ENCODE measurements at regions not wholly inside any gene's neighbourhood (a gene's known extent, or its start where the extent isn't known, plus 50 kb on each side); places are given as distances from the start of the nearest gene placed in this dataset.

- TF ChIP-seq ZBTB33 (IDR thresholded peaks at IDR 0.05; ENCODE audit: extremely low read depth, insufficient replicate concordance, low read length) (no peak), JUND (IDR thresholded peaks at IDR 0.05) (no peak)
Measured at GRCh38 chr18:2201036-2201600, 370.2 kb downstream of the METTL4 start (continued).

GRCh38 chr18:2204736-2205135 is 366.6 kb downstream of the METTL4 start:
- POLR2A ChIA-PET, result no interaction called here
- H3K4me2 ChIP-seq (ENCODE audit: low read length), result no peak overlapping the region
- RAD21 ChIA-PET (ENCODE audit: low non-redundant PET in 1 of 2, low total read pairs in 2 of 2, uncharacterized antibody in 2 of 2, unreplicated experiment in 2 of 2), result no interaction called here
- ATAC-seq (no peak), DNase-seq (ENCODE audit: low read depth, low spot score) (no peak)
- no peaks in the 10 kb centered on the region for H3K4me1 ChIP-seq (ENCODE audit: control insufficient read depth in 1 of 2, insufficient read depth in 2 of 2, low read length in 2 of 2)
- no peak overlapping the region for H3K4me3 ChIP-seq (replicated peaks in 1 of 2; ENCODE audit: low read depth in 1 of 2, low read length in 2 of 2)
- H3K9ac ChIP-seq (ENCODE audit: low read length), result no peak overlapping the region
- H3K36me3 ChIP-seq (ENCODE audit: control insufficient read depth in 1 of 2, insufficient read depth in 2 of 2, low read length in 2 of 2), result no peaks in the 10 kb centered on the region
- no peaks in the 10 kb centered on the region for H3K9me3 ChIP-seq (ENCODE audit: control insufficient read depth in 1 of 2, insufficient read depth in 1 of 2, low read depth in 1 of 2, low read length in 2 of 2)
- TF ChIP-seq MAX (IDR thresholded peaks at IDR 0.05), result no peak
- TF ChIP-seq EZH2 (IDR thresholded peaks at IDR 0.05), result no peak
- no peak for TF ChIP-seq JUND (IDR thresholded peaks at IDR 0.05)
- no peak for TF ChIP-seq TCF7L2 (IDR thresholded peaks at IDR 0.05; ENCODE audit: borderline replicate concordance, extremely low read depth, insufficient read depth, insufficient read length)
- no peak for TF ChIP-seq SRF (IDR thresholded peaks at IDR 0.05; ENCODE audit: low read depth)
- TF ChIP-seq EZH2phosphoT487 (IDR thresholded peaks at IDR 0.05; ENCODE audit: borderline replicate concordance), result no peak
- no peak for TF ChIP-seq ZBTB33 (IDR thresholded peaks at IDR 0.05; ENCODE audit: extremely low read depth, insufficient replicate concordance, low read length)
- no peak for TF ChIP-seq EGR1 (IDR thresholded peaks at IDR 0.05; ENCODE audit: low read depth)
- no peak for TF ChIP-seq RAD21 (IDR thresholded peaks at IDR 0.05; ENCODE audit: low read depth)
- TF ChIP-seq CBX3 (IDR thresholded peaks at IDR 0.05; ENCODE audit: low read depth), result no peak
- no peak for TF ChIP-seq YY1 (IDR thresholded peaks at IDR 0.05; ENCODE audit: extremely low read depth, insufficient replicate concordance, low read depth, low read length)
- TF ChIP-seq FOSL1 (IDR thresholded peaks at IDR 0.05; ENCODE audit: low read depth), result no peak
- no peak for TF ChIP-seq SP1 (IDR thresholded peaks at IDR 0.05; ENCODE audit: low read depth)
- no peak for TF ChIP-seq POLR2A (IDR thresholded peaks at IDR 0.05; ENCODE audit: borderline replicate concordance, extremely low read depth, insufficient read depth, insufficient read length)
- no peaks in the 10 kb centered on the region for H4K20me1 ChIP-seq (ENCODE audit: insufficient read depth)
- H3K27ac ChIP-seq (ENCODE audit: low read depth, low read length), result no peak overlapping the region
- no peak overlapping the region for H2AFZ ChIP-seq (ENCODE audit: low read depth, low read length, poor library complexity, severe bottlenecking)
- H3K79me2 ChIP-seq (ENCODE audit: insufficient read depth, low read length), result no peaks in the 10 kb centered on the region
- intact Hi-C loops (cut with micrococcal nuclease), result no loop called here
- H3K9me2 ChIP-seq (ENCODE audit: insufficient read depth), result no peaks in the 10 kb centered on the region
- BruUV-seq (replicated peaks), result no TSS peak
- H3K27me3 ChIP-seq (ENCODE audit: insufficient read depth, low read length), result no peaks in the 10 kb centered on the region
- CTCF ChIA-PET, result no interaction called here
